GM12875 (cell line): ENCODE measurements at regions not wholly inside any gene's neighbourhood (a gene's known extent, or its start where the extent isn't known, plus 50 kb on each side); places are given as distances from the start of the nearest gene placed in this dataset.

Experiments used
- H3K4me3 ChIP-seq: one replicate; pipeline ENCODE4 v1.5.1; 2011; ENCODE audit warnings: low read depth, low read length, control low read depth
- CTCF ChIP-seq: IDR thresholded peaks from 2 replicates; pipeline ENCODE4 v1.5.1; 2011; ENCODE audit warnings: low read depth, mild to moderate bottlenecking, control low read depth, inconsistent platforms, low read length, moderate library complexity, borderline replicate concordance; ENCODE audit not compliant: insufficient read depth

- TF ChIP-seq CTCF, result no peak
- no peak overlapping the region for H3K4me3 ChIP-seq
Measured at GRCh38 chr15:99481113-99481950, 84.5 kb upstream of the MEF2A start.

DNA sequence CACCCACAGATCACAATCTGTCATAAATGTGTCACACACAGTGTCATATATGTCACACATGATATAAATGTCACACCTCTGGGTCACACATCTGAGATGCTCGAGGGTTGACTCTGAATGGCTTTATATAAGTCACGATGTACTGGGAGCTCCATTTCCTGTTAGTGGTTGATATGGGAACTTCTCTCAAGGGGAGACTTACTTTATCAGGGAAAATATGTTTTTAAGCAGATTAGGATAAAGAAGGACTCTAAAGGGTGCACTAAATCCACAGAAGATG, 83.9 kb upstream of the MEF2A start:
- no peak for TF ChIP-seq CTCF

GRCh38 chr15:99482993-99483392, 82.8 kb upstream of the MEF2A start:
- H3K4me3 ChIP-seq, result no peak overlapping the region
- TF ChIP-seq CTCF, result no peak

More for the DNA sequence above, 83.9 kb upstream of the MEF2A start:
- no peak overlapping the region for H3K4me3 ChIP-seq

DNA sequence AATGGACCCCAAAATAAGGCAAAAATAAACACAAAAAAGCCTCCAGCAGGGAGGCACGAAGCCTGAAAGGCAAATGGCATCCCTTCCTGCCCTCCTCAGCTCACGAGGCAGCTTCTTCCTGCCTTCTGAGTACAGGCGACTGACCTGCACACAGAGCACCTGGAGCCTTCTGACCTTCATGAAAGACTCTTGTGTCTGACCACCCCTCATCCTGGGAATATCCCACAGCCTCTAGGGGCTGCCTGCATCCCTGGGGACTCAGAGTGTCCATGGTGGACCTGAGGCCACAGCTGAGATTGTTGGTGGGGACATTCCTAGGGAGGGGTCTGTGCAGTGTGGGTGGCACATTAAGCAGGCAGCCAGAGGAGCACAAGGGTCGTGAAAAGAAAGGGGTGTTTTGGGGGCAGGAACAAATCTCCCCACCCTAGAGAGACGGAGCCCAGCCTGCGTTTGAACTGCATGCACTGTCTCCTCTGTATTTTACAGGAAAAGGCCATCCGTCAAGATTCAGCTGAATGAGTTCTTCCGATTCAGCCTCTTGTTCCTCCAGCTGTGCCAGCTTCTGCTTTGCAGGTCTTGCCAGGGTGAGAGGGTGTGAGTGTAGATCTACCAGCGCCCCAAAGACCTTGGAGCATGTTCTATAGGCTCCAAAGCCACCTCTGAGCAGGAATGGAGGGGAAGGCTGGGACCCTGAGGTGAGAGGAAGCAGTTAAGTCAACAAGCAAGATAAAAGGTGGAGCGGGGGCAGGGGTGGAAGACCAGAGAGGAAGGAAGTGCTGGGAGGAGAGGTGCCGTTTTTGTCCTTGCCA, 80.4 kb upstream of the MEF2A start:
- TF ChIP-seq CTCF, result no peak
- H3K4me3 ChIP-seq, result no peak overlapping the region

DNA sequence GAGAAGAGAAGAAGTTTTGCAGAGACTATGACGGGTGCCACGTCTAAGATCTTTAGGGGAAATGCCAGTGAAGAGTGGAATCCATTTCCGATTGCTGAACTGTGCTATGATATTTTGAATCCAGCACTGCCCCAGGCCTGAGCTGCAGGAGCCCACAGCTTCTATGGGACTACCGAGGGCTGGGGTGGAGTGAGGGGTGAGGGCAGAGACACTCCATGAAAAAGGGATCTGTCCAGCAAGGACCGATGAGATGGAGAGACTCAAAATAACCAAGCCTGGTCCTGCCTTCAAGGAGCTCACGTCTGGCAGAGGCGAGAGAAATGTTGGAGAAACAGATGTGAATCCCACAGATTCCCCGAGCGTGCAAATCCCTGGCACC, 79.8 kb upstream of the MEF2A start:
- TF ChIP-seq CTCF, result no peak
- no peak overlapping the region for H3K4me3 ChIP-seq

DNA sequence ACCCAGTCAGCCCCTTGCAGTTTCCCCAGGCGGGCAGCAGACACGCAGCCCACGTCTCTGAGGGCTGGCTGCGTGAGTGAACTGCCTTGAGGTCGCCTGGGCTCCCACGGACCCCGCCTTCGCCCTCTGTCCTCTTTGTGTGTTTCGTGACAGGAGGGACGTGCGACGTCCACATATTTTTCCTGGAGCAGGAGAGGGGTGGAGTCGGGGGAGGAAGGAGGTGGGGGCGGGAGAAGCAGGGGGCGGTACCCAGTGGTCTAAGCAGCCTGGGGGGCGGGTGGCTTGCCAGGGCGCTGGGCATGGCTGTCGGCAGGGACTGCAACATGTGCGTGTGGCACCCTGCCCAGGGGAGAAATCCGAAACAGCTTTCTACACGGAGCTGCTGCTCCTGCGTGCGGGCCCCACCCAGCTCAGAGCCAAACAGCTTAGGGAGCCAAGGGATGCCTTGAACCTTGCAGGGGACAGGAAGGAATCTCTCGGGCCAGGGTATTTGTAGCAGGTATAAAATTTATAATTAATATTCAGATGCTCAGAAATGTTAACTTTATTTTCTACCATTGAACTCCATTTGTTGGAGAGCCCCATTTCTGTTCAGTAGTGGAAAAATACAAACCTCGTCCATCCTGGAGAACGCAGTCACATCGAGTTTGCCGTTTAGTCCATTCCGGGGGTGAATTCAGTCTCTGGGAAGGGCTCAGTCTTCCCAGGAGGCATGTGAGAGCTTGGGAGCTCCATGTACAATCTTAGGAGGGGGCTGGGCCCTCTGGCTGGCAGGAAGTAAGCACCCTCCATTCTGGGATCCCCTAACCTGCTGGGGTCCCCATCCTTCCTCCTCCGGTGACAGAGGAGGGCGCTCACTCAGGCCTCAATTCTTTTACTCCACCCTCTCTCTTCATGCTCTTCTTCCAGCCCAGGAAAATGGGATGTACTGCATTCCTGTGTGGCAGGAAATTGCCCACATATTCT, 79.1 kb upstream of the MEF2A start:
- no peak for TF ChIP-seq CTCF
- no peak overlapping the region for H3K4me3 ChIP-seq
